Suprapubic skin (tissue), 3 donors: ENCODE measurements at regions not wholly inside any gene's neighbourhood (a gene's known extent, or its start where the extent isn't known, plus 50 kb on each side); places are given as distances from the start of the nearest gene placed in this dataset.

Source experiments
- CTCF ChIP-seq, 2 donors: fragments of 200-600 bp in 1 of 2; fragments of 450-650 bp in 1 of 2; sonication (generic) in 1 of 2; IDR thresholded peaks; one replicate each; pipeline ENCODE4 v1.5.1; 2016 to 2019; ENCODE audit warnings: antibody characterized with exemption in 2 of 2, mild to moderate bottlenecking in 1 of 2, moderate library complexity in 1 of 2
- EP300 ChIP-seq: sonication (generic); formaldehyde crosslinking; IDR thresholded peaks from one replicate; pipeline ENCODE4 v1.6.1; 2017; ENCODE audit warnings: antibody characterized with exemption
- POLR2A ChIP-seq, 2 donors: fragments of 450-650 bp; IDR thresholded peaks; one replicate each; pipeline ENCODE4 v1.6.1; 2017; ENCODE audit warnings: antibody characterized with exemption in 2 of 2, mild to moderate bottlenecking in 2 of 2, moderate library complexity in 2 of 2

- TF ChIP-seq POLR2A (IDR thresholded peaks at IDR 0.05) = no peak
- no peak for TF ChIP-seq CTCF (IDR thresholded peaks at IDR 0.05)
- no peak for TF ChIP-seq EP300
Measured at GRCh38 chr1:186512698-186513457, 52.0 kb upstream of the PDC start.
